Upper lobe of left lung (tissue), 6 donors: ENCODE measurements at regions not wholly inside any gene's neighbourhood (a gene's known extent, or its start where the extent isn't known, plus 50 kb on each side); places are given as distances from the start of the nearest gene placed in this dataset.

Source experiments
- ATAC-seq, 2 donors: fragments of 200-7000 bp; cut with Tn5 transposase; one replicate each; pipeline ENCODE4 v1.9.1; 2022; ENCODE audit warnings: mild to moderate bottlenecking in 2 of 2, moderate library complexity in 2 of 2; ENCODE audit not compliant: low FRiP score in 2 of 2
- DNase-seq, 2 donors: peaks; one replicate each; pipeline ENCODE4 v3.0.0-alpha.2; 2019 to 2020
- H3K27ac ChIP-seq, 4 donors: fragments of 200-600 bp; sonication (generic); one replicate each; pipeline ENCODE4 v1.5.1; 2016 to 2019
- H3K27me3 ChIP-seq, 4 donors: fragments of 200-600 bp; sonication (generic); one replicate each; pipeline ENCODE4 v1.5.1; 2017 to 2019
- H3K36me3 ChIP-seq, 4 donors: fragments of 200-600 bp; sonication (generic); one replicate each; pipeline ENCODE4 v1.5.1; 2016 to 2019
- H3K4me1 ChIP-seq, 4 donors: fragments of 200-600 bp; sonication (generic); one replicate each; pipeline ENCODE4 v1.5.1; 2018 to 2019
- H3K4me3 ChIP-seq, 4 donors: fragments of 200-600 bp; sonication (generic); one replicate each; pipeline ENCODE4 v1.5.1; 2017 to 2019; ENCODE audit warnings: mild to moderate bottlenecking in 2 of 4, moderate library complexity in 1 of 4
- H3K9me3 ChIP-seq, 4 donors: fragments of 200-600 bp; sonication (generic); one replicate each; pipeline ENCODE4 v1.5.1; 2018 to 2019
- EP300 ChIP-seq, 4 donors: sonication (generic); formaldehyde crosslinking; IDR thresholded peaks; one replicate each; pipeline ENCODE4 v1.5.1; 2017; ENCODE audit warnings: antibody characterized with exemption in 4 of 4, control low read depth in 2 of 4
- POLR2A ChIP-seq, 4 donors: fragments of 450-650 bp; IDR thresholded peaks; one replicate each; pipeline ENCODE4 v1.5.1; 2016 to 2017; ENCODE audit warnings: antibody characterized with exemption in 4 of 4, mild to moderate bottlenecking in 2 of 4
- POLR2AphosphoS5 ChIP-seq, 2 donors: sonication (generic); formaldehyde crosslinking; IDR thresholded peaks; one replicate each; pipeline ENCODE4 v1.5.1; 2017; ENCODE audit warnings: antibody characterized with exemption in 2 of 2
- WGBS, 2 donors: methylation state at CpG; one replicate each; pipeline ENCODE4 v1.1.5; 2017 to 2018; 5-methylcytosine and 5-hydroxymethylcytosine counted together
- TF ChIP-seq, protein P1 (sequence below), 6 experiments: fragments of 450-650 bp in 4 of 6; fragments of 200-600 bp in 2 of 6; sonication (generic) in 2 of 6; IDR thresholded peaks; one replicate each; pipeline ENCODE4 v1.5.1; 2016 to 2019; ENCODE audit warnings: antibody characterized with exemption in 6 of 6
- donor health status: DM: no; HTN: no; CAD: no; lungs with moderate emphysema.
- donor health status: DM: no; HTN: yes; CAD: no; lungs with severe emphysema.

DNA sequence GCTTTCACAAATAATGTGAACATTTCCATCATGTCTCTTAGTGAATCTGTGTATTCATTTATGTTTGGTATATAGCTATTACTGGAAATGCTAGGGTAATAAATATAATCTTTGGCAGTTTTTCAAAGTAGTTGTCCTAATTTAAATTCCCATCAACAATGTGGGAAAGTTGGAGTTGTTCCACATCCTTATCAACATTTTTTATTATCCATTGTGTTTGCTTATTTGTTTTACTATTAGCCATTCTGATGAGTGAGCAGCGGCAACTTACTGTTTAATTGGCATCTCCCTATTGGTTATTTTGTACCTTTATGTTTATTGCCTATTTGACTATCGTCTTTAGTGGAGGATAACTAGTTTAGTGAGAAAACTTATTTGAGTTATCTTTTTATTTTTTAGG, 121.1 kb upstream of the CCN2 start:
- 71 to 77% methylated on average over 2 of the region's 2 CpGs for WGBS, 2 donors
- no peak for DNase-seq
- Histone ChIP-seq H3K36me3 (no peaks in the 10 kb centered on the region), H3K27me3 (no peaks in the 10 kb centered on the region), H3K9me3 (no peaks in the 10 kb centered on the region), H3K4me3 (no peak overlapping the region), H3K27ac (no peak overlapping the region), H3K4me1 (no peaks in the 10 kb centered on the region)
- ATAC-seq = no peak
- TF ChIP-seq POLR2AphosphoS5 (IDR thresholded peaks at IDR 0.05) = no peak
- TF ChIP-seq EP300 (IDR thresholded peaks at IDR 0.05) = no peak
- TF ChIP-seq, protein P1, sequence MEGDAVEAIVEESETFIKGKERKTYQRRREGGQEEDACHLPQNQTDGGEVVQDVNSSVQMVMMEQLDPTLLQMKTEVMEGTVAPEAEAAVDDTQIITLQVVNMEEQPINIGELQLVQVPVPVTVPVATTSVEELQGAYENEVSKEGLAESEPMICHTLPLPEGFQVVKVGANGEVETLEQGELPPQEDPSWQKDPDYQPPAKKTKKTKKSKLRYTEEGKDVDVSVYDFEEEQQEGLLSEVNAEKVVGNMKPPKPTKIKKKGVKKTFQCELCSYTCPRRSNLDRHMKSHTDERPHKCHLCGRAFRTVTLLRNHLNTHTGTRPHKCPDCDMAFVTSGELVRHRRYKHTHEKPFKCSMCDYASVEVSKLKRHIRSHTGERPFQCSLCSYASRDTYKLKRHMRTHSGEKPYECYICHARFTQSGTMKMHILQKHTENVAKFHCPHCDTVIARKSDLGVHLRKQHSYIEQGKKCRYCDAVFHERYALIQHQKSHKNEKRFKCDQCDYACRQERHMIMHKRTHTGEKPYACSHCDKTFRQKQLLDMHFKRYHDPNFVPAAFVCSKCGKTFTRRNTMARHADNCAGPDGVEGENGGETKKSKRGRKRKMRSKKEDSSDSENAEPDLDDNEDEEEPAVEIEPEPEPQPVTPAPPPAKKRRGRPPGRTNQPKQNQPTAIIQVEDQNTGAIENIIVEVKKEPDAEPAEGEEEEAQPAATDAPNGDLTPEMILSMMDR (IDR thresholded peaks at IDR 0.05) = no peak

DNA sequence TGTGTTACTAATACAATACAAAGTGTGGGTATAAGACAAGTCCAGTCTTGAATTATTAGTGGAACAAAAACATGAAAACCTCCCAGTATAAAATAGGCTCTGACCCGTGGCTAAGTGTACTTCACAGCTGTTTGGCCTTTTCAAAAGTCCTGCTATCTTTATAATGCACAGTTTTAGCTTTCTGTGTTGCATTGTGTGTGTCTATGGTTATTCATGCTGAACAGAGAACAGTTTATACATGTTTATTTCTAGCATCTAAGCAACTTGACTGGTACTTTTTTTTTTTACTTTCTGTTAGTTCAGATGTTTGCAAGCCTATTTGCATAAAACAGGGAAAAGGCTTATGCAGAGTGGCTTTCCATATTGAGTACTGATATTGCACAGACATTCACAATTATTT, 119.2 kb upstream of the CCN2 start:
- Histone ChIP-seq H3K27ac (no peak overlapping the region), H3K27me3 (no peaks in the 10 kb centered on the region), H3K4me1 (no peaks in the 10 kb centered on the region), H3K9me3 (no peaks in the 10 kb centered on the region), H3K36me3 (no peaks in the 10 kb centered on the region), H3K4me3 (no peak overlapping the region)
- WGBS, 2 donors = 58 to 61% methylated on average over 1 of the region's 1 CpG
- DNase-seq (no peak), ATAC-seq (no peak)
- TF ChIP-seq POLR2A (IDR thresholded peaks at IDR 0.05) = no peak
- TF ChIP-seq, protein P1 (IDR thresholded peaks at IDR 0.05) = no peak
- no peak for TF ChIP-seq POLR2AphosphoS5 (IDR thresholded peaks at IDR 0.05)
- TF ChIP-seq EP300 (IDR thresholded peaks at IDR 0.05) = no peak

DNA sequence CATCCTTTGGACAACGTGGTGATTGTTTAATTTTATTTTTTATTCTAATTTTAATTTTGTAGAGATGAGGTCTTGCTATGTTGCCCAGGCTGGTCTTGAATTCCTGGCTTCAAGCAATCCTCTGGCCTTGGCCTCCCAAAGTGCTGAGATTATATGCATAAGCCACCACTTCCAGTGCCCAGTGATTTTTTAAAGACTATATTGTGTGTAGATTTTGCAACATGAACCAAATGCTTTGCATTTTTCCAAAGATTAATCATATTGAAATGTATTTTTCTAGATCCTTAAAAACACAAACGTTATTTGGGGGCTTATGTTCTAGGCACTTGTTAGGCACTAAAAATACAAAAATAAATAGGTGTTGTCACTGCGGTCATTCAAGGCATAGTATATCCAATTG, 117.6 kb upstream of the CCN2 start:
- no peaks in the 10 kb centered on the region for H3K9me3 ChIP-seq
- H3K27me3 ChIP-seq = no peaks in the 10 kb centered on the region
- H3K4me3 ChIP-seq = no peak overlapping the region
- no peaks in the 10 kb centered on the region for H3K36me3 ChIP-seq
- WGBS, 2 donors = 83 to 85% methylated on average over 3 of the region's 3 CpGs
- DNase-seq (no peak), ATAC-seq (no peak)
- TF ChIP-seq POLR2AphosphoS5 (IDR thresholded peaks at IDR 0.05) (no peak), EP300 (IDR thresholded peaks at IDR 0.05) (no peak), POLR2A (IDR thresholded peaks at IDR 0.05) (no peak)
- TF ChIP-seq, protein P1 (IDR thresholded peaks at IDR 0.05) = no peak
- H3K4me1 ChIP-seq = no peaks in the 10 kb centered on the region
- no peak overlapping the region for H3K27ac ChIP-seq

DNA sequence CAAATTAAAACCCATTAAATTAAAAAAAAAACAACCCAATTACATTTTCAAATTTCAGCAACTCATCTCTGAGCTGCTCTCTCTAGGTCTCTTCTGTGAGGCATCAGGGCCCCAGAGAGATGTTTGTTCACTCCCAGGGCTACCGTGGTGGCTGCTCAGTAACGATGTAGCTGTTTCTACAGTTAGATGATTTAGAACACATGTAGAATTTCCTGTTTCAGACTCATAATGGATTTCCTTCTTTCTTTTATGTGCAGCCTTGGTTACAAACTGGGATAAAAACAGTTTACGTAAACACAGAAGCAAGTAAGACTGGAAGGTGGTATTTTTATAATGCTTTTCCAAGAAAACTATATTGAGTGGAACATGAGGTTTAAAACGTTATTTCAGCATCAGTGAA, 116.1 kb upstream of the CCN2 start:
- TF ChIP-seq POLR2A (IDR thresholded peaks at IDR 0.05) = no peak
- TF ChIP-seq, protein P1 (IDR thresholded peaks at IDR 0.05) = no peak
- no peak for TF ChIP-seq EP300 (IDR thresholded peaks at IDR 0.05)
- TF ChIP-seq POLR2AphosphoS5 (IDR thresholded peaks at IDR 0.05) = no peak
- Histone ChIP-seq H3K36me3 (no peaks in the 10 kb centered on the region), H3K4me3 (no peak overlapping the region), H3K27ac (no peak overlapping the region), H3K9me3 (no peaks in the 10 kb centered on the region), H3K27me3 (no peaks in the 10 kb centered on the region), H3K4me1 (no peaks in the 10 kb centered on the region)
- WGBS, 2 donors = 40 to 42% methylated on average over 4 of the region's 4 CpGs
- DNase-seq = no peak
- no peak for ATAC-seq

DNA sequence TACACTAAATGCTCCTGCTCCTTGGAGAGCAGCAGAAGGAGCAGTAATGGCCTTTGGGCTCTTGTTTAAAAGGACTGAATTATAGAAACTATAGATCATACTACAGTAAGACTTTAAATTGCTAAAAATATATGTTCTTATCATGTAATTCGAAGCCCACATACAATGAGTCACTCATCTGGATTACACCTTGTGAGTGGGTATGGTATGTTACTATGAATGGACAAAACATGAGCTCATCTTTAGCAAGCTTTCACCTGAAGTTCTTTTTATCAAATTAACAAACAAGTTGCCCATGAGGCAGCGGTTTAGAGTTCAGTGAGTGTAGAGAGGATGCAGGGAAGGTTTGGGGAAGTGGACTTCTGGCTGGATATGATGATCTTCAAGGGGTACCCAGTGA, 114.4 kb upstream of the CCN2 start:
- Histone ChIP-seq H3K27ac (no peak overlapping the region), H3K4me1 (no peaks in the 10 kb centered on the region), H3K4me3 (no peak overlapping the region), H3K36me3 (no peaks in the 10 kb centered on the region), H3K27me3 (no peaks in the 10 kb centered on the region), H3K9me3 (no peaks in the 10 kb centered on the region)
- WGBS, 2 donors = 78 to 83% methylated on average over 2 of the region's 2 CpGs
- ATAC-seq (no peak), DNase-seq (no peak)
- TF ChIP-seq, protein P1 (IDR thresholded peaks at IDR 0.05) = no peak
- no peak for TF ChIP-seq EP300 (IDR thresholded peaks at IDR 0.05)
- TF ChIP-seq POLR2AphosphoS5 (IDR thresholded peaks at IDR 0.05) = no peak
- TF ChIP-seq POLR2A (IDR thresholded peaks at IDR 0.05) = no peak
